Prostate gland (tissue), 2 donors: ENCODE measurements at regions not wholly inside any gene's neighbourhood (a gene's known extent, or its start where the extent isn't known, plus 50 kb on each side); places are given as distances from the start of the nearest gene placed in this dataset.

Source experiments
- DNase-seq: peaks from one replicate; pipeline ENCODE4 v3.0.0-alpha.2; 2019; ENCODE audit warnings: low spot score
- H3K27ac ChIP-seq, 2 donors: fragments of 200-600 bp; sonication (generic); 2 replicates each; pipeline ENCODE4 v1.5.1; 2017 to 2019
- H3K27me3 ChIP-seq: fragments of 200-600 bp; sonication (generic); replicated peaks from 2 replicates; pipeline ENCODE4 v1.5.1; 2019; ENCODE audit not compliant: insufficient read depth
- H3K36me3 ChIP-seq, 2 donors: fragments of 200-600 bp; sonication (generic); 1 replicate in 1 of 2; 2 replicates in 1 of 2; pipeline versions ENCODE4 v1.5.1 to v1.8.1; 2017 to 2019
- H3K4me1 ChIP-seq: fragments of 200-600 bp; sonication (generic); replicated peaks from 2 replicates; pipeline ENCODE4 v1.5.1; 2019
- H3K4me3 ChIP-seq, 2 donors: fragments of 200-600 bp; sonication (generic); 2 replicates each; pipeline ENCODE4 v1.5.1; 2017 to 2019
- H3K9me3 ChIP-seq: fragments of 200-600 bp; sonication (generic); 2 replicates; pipeline ENCODE4 v1.5.1; 2017
- POLR2A ChIP-seq: fragments of 450-650 bp; IDR thresholded peaks from one replicate; pipeline ENCODE4 v1.6.1; 2016; ENCODE audit warnings: antibody characterized with exemption, mild to moderate bottlenecking
- POLR2AphosphoS5 ChIP-seq: sonication (generic); formaldehyde crosslinking; IDR thresholded peaks from one replicate; pipeline ENCODE4 v1.6.1; 2017; ENCODE audit warnings: antibody characterized with exemption
- WGBS: methylation state at CpG from one replicate; pipeline ENCODE4 v1.1.5; 2018; 5-methylcytosine and 5-hydroxymethylcytosine counted together
- intact Hi-C: fragments of 100-400 bp; cut with DNase I; formaldehyde crosslinking; loops from one replicate; pipeline ENCODE4 v1.14.2; 2022
- TF ChIP-seq, protein P1 (sequence below), 4 experiments: fragments of 200-600 bp in 2 of 4; fragments of 450-650 bp in 2 of 4; sonication (generic) in 2 of 4; IDR thresholded peaks; 1 replicate in 3 of 4; 2 replicates in 1 of 4; pipeline ENCODE4 v1.5.1; 2016 to 2019; ENCODE audit warnings: antibody characterized with exemption in 4 of 4, mild to moderate bottlenecking in 2 of 4, moderate library complexity in 2 of 4

DNA sequence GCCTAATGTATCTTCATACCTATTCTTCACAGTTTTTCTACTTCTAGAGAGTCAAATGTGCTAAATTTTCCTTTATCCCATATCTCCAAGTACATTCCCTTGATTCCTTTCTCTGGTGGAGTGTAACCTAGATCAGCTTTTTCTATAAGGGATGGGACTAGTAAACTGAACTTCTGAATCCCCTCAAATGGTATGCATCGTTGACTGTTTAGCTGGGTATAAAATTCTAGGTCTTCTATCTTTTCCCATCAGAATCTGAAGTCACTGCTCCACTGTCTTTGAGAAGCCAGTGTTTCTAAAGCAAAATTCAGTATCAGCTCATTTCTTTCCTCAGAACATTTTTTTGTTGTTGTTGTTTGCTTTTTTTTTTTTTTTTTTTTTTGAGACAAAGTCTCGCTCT lies 1256.8 kb downstream of the BRD1 start:
- no peaks in the 10 kb centered on the region for H3K9me3 ChIP-seq
- H3K4me1 ChIP-seq: no peaks in the 10 kb centered on the region
- peaks cover 7% of the 10 kb centered on the region for H3K27me3 ChIP-seq
- no peak overlapping the region for H3K4me3 ChIP-seq
- H3K36me3 ChIP-seq: no peaks in the 10 kb centered on the region
- 95% methylated on average over 2 of the region's 2 CpGs for WGBS
- H3K27ac ChIP-seq: no peak overlapping the region
- TF ChIP-seq POLR2A (no peak), POLR2AphosphoS5 (no peak)
- TF ChIP-seq, protein P1, sequence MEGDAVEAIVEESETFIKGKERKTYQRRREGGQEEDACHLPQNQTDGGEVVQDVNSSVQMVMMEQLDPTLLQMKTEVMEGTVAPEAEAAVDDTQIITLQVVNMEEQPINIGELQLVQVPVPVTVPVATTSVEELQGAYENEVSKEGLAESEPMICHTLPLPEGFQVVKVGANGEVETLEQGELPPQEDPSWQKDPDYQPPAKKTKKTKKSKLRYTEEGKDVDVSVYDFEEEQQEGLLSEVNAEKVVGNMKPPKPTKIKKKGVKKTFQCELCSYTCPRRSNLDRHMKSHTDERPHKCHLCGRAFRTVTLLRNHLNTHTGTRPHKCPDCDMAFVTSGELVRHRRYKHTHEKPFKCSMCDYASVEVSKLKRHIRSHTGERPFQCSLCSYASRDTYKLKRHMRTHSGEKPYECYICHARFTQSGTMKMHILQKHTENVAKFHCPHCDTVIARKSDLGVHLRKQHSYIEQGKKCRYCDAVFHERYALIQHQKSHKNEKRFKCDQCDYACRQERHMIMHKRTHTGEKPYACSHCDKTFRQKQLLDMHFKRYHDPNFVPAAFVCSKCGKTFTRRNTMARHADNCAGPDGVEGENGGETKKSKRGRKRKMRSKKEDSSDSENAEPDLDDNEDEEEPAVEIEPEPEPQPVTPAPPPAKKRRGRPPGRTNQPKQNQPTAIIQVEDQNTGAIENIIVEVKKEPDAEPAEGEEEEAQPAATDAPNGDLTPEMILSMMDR (IDR thresholded peaks at IDR 0.05): no peak
- no peak for DNase-seq
- intact Hi-C loops: loop anchor here (10.0 kb wide), 1 partner anchor 1064 kb away; no protein-coding TSS in a partner anchor

GRCh38 chr22:48569476-48570233 lies 1258.0 kb downstream of the BRD1 start:
- no peaks in the 10 kb centered on the region for H3K9me3 ChIP-seq
- WGBS: 96% methylated on average over 12 of the region's 25 CpGs
- no peaks in the 10 kb centered on the region for H3K36me3 ChIP-seq
- H3K4me1 ChIP-seq: no peaks in the 10 kb centered on the region
- H3K4me3 ChIP-seq: no peak overlapping the region
- H3K27me3 ChIP-seq: peaks cover 7% of the 10 kb centered on the region
- intact Hi-C loops: loop anchor here (10.0 kb wide), 1 partner anchor 1065 kb away; no protein-coding TSS in a partner anchor
- H3K27ac ChIP-seq: no peak overlapping the region
- TF ChIP-seq, protein P1 (IDR thresholded peaks at IDR 0.05): no peak
- TF ChIP-seq POLR2A (no peak), POLR2AphosphoS5 (no peak)
- DNase-seq: no peak

- TF ChIP-seq POLR2A (no peak), POLR2AphosphoS5 (no peak)
- TF ChIP-seq, protein P1 (IDR thresholded peaks at IDR 0.05): no peak
Observed at GRCh38 chr22:48568736-48569330, 1258.8 kb downstream of the BRD1 start.

DNA sequence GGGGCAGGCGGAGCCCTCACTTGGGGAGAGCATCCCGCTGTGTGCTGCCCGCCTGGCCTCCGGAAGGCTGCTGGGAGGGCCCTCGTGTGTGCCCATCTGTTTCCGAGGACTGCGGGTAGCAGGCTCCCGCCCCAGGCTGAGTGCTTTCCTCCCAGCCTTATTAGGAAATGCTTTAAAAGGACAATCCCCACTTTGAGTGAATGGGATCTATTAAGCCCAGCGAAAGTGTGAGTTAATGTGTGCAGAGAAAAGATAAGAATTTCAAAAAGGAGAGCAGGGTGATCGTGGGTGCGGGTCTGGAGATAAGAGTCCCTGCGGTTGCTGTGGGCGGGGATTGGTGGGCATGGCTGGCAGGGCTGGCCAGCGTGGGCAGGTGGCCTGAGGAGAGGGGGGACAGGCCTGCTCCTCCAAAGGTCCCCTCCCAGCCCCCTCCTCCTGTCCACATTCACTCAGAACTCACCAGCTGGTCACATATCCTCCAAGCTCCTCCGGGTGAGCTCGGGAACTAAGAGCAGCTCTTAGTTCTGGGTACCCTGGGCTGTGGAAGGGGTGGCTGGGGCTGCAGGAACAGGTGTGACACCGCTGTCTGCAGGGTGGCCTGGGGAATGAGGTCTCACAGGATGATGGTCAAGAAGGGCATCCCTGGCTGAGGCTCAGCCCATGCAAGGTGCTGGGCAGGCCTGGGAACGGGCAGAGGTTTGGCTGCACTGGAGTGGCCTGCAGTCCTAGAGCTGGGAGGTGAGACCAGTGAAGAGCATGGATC lies 1260.3 kb downstream of the BRD1 start:
- TF ChIP-seq, protein P1 (IDR thresholded peaks at IDR 0.05): no peak
- TF ChIP-seq POLR2A (no peak), POLR2AphosphoS5 (no peak)
- Histone ChIP-seq H3K36me3 (no peaks in the 10 kb centered on the region), H3K9me3 (no peaks in the 10 kb centered on the region), H3K4me3 (no peak overlapping the region), H3K27me3 (peaks cover 7% of the 10 kb centered on the region), H3K4me1 (no peaks in the 10 kb centered on the region), H3K27ac (no peak overlapping the region)
- 49% methylated on average over 18 of the region's 18 CpGs for WGBS
- intact Hi-C loops: no loop called here
- no peak for DNase-seq

More at GRCh38 chr22:48568736-48569330, 1258.8 kb downstream of the BRD1 start:
- intact Hi-C loops: no loop called here
- H3K36me3 ChIP-seq: no peaks in the 10 kb centered on the region
- WGBS: 89% methylated on average over 15 of the region's 15 CpGs
- peaks cover 7% of the 10 kb centered on the region for H3K27me3 ChIP-seq
- no peaks in the 10 kb centered on the region for H3K4me1 ChIP-seq
- H3K4me3 ChIP-seq: no peak overlapping the region
- no peak overlapping the region for H3K27ac ChIP-seq
- DNase-seq: no peak
- H3K9me3 ChIP-seq: no peaks in the 10 kb centered on the region
